GM18508 (cell line): ENCODE measurements at regions not wholly inside any gene's neighbourhood (a gene's known extent, or its start where the extent isn't known, plus 50 kb on each side); places are given as distances from the start of the nearest gene placed in this dataset.

ENCODE experiments used
- ATAC-seq: cut with Tn5 transposase; IDR thresholded peaks from one replicate; pipeline ENCODE4 v1.9.1; 2021; ENCODE audit warnings: moderate number of reproducible peaks; ENCODE audit not compliant: insufficient read depth, unreplicated experiment

- ATAC-seq = no peak
These were observed 343.8 kb downstream of the PSAT1 start for GRCh38 chr9:78640728-78641127.

DNA sequence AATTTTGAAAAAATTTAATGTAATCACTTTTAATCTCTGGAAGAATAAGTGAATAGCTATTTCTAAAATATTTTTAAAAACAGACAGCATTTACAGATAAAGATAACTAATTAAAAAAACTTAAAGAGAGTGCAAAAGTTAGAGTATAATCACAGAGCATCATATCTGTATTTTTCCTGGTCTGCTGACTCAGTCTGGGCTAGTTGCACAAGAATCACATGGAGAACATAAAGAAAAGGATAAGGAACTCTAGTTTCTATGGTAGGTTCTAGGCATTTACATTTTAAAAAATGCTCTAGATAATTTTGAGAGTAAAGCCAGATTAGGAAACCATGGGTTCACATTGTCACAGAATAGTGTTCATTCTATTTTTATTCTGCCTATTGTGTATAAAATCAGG lies 347.4 kb downstream of the PSAT1 start:
- no peak for ATAC-seq

GRCh38 chr9:78654324-78654723 lies 357.4 kb downstream of the PSAT1 start:
- no peak for ATAC-seq

- ATAC-seq = no peak
These were observed 366.4 kb downstream of the PSAT1 start for GRCh38 chr9:78663369-78663768.

DNA sequence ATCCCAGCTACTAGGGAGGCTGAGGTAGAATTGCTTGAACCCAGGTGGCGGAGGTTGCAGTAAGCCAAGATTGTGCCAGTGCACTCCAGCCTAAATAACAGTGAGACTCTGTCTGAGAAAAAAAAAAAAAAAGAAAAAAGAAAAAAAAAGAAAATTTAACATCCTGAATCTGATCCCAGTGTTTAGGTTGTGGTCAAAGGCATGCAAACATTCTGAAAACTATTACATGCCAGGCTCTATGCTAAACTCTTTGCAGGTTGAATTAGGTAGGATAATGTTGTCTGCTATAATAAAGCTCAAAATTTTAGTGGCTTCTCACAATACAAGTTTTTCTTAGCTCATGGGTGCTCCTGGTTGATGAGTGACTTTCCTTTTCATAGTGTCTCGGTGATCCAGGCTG lies 367.4 kb downstream of the PSAT1 start:
- no peak for ATAC-seq

DNA sequence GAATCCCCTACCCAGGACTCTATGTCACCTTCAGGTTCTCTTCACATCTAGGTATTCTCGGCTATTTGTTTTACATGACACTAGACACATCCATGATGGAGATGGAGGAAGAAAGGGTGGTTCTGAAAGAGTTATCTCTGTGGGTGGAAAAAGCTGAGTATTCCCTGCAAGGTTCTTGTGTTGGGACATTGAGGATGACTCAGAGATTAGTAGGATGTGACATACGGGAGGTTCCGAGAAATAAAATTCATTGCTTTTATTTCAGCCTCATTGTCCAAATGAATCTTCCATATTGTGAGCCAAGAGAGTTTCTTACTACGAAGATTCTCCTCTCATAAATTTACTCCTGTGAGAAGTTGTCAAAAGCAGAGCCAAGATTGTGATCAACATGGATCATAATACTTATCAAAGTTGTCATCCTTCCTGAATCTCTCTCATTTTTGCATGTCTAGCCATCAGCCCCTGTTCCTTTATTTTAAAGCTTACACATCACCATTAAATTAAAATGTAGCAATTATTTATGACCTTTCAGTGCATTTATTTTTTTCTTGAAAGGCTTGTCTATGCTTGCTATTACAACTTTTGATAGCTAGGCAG lies 370.0 kb downstream of the PSAT1 start:
- ATAC-seq = no peak

- no peak for ATAC-seq
These were observed 371.4 kb downstream of the PSAT1 start for GRCh38 chr9:78668148-78668832.

GRCh38 chr9:78669591-78669990 lies 372.7 kb downstream of the PSAT1 start:
- ATAC-seq = no peak

DNA sequence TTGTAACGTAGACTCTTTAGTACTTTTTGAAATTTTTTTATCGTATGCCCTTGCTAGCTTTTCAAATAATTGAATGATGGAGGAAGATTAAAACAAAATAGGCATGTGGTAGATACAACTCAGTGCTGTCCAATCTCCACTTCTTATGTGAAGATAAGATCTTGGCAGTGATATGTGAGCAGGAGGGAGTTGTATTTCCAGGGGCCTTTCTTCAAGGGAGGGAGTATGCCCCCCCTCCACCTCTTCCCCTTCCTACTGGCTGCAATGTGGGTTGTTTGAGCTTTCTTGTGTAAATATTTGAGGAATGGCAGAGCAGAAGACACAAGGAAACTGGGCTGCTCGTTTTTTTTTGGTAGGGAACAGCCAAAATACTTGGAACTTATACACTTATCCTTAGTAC lies 374.9 kb downstream of the PSAT1 start:
- no peak for ATAC-seq

- ATAC-seq = no peak
These were observed 377.9 kb downstream of the PSAT1 start for GRCh38 chr9:78674874-78675273.

- no peak for ATAC-seq
These were observed 379.1 kb downstream of the PSAT1 start for GRCh38 chr9:78676009-78676408.

DNA sequence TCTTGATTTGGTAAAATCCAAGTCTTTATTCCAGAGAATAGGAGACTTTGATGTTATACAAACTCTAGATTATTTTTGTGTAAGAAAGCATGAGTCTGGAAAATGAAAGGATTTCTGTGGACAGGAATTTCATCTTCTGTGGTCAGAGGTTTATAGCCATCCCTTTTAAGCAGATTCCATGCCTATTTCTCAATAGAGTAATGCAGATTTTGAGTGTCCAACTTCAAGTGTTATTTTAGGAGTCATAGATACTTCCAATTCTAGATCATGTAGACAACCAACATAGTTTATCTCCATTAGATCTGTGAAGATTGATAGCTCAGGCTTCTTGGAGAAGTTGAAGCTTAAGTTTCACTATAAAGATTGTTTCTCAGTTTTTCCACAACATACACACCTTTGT lies 379.7 kb downstream of the PSAT1 start:
- no peak for ATAC-seq

GRCh38 chr9:78677326-78677725 lies 380.4 kb downstream of the PSAT1 start:
- ATAC-seq = no peak

- ATAC-seq = no peak
These were observed 382.0 kb downstream of the PSAT1 start for GRCh38 chr9:78678877-78679276.

DNA sequence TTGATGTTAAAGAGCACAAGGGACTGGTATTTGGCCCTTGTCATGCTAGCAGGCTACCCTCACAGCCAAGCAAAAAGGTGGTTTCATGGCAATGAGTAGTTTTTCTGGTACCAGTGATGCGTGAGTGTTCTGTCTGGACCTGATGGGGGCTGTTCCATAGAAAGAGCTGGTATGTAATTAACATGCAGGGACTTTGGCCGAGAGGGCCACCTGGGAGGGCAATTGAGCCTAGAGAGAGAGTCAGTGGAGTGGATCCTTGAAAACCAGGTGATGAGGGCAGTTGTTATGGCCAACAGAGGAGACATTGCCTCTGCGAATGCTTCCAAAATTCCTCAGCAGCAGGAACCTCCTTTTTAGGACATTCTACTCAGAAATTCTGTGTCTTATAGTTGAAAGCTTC lies 383.3 kb downstream of the PSAT1 start:
- ATAC-seq = no peak

DNA sequence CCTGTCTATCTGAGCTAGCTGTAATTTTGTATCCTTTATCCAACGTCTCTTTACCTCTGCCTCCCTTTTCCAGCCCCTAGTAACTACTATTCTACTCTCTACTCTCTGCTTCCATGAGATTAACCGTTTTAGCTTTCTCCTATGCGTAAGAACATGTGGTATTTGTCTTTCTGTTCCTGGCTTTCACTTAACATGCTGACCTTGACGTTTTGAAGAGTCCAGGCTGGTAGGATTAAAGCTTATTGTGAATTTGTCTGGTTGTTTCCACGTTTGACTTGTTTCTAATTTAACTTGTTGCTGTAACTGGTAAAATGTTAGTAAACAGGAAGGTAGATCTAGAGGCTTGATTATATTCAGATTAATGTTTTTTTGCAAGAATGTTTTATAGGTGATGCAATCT lies 385.3 kb downstream of the PSAT1 start:
- no peak for ATAC-seq

DNA sequence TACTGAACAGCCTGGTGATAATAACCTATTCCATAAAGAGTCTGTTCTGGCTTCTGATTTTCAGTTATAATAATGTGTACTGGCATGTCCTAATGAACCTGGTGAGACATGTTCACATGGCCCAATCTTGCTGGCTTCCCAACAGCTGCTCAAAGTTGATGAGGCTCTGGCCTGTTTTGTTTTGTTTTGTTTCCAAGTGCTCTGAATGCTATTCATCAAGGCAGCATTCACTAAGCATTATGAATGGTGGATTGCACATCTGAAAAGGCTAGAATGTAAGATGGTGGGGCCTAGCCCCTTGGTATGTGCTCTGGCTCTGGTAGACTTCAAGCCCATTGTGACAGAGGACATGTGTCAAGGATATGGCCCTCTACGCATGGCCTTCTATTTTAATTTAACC lies 388.5 kb downstream of the PSAT1 start:
- no peak for ATAC-seq

GRCh38 chr9:78688796-78689195 lies 391.9 kb downstream of the PSAT1 start:
- ATAC-seq = no peak

DNA sequence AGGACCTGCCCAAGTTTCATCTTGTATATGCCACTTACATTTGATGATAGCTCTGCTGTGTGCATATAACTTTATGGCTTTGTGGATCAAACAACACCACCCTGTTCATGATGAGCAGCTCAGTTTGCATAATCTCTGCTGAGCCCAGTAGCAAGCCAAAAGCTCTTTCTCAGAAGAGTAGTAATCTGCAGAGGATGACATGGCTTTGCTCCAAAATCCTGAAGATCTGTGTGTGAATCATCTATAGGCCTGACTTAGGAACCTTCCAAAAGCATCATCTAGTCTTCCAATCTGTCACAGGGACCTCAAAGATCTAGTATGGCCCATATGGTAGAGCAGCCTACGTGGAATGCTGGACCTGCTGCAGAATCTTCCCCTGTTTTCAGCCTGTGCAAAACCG lies 394.6 kb downstream of the PSAT1 start:
- no peak for ATAC-seq

- ATAC-seq = no peak
These were observed 395.9 kb downstream of the PSAT1 start for GRCh38 chr9:78692871-78693270.

GRCh38 chr9:78694974-78695373 lies 398.0 kb downstream of the PSAT1 start:
- ATAC-seq = no peak

DNA sequence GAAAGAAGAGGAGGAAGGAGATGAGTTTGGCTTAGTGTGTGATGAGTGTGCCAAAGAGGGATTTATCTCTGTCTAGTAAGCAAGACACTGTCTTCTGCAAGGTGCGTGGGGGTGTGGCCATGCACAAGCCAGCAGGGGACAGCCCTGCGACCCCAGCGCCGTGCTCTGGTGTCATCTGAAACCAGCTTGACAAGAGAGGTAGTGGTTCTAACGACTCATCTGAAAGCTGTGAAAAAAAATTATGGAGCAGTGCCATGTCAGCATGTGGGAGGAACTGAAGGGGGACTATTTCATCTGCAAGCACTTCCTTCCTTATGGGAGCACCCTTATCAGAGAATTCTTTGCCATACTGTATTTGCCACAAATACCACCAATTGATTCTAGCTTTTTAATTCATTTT lies 398.6 kb downstream of the PSAT1 start:
- no peak for ATAC-seq
